ENCODE measurements at regions not wholly inside any gene's neighbourhood (a gene's known extent, or its start where the extent isn't known, plus 50 kb on each side); places are given as distances from the start of the nearest gene placed in this dataset.
"Not testable (repeated sequence)": the region's sequence is repeated elsewhere in the genome, so short reads cannot be mapped to it uniquely, and the experiment has no call there.

DNA sequence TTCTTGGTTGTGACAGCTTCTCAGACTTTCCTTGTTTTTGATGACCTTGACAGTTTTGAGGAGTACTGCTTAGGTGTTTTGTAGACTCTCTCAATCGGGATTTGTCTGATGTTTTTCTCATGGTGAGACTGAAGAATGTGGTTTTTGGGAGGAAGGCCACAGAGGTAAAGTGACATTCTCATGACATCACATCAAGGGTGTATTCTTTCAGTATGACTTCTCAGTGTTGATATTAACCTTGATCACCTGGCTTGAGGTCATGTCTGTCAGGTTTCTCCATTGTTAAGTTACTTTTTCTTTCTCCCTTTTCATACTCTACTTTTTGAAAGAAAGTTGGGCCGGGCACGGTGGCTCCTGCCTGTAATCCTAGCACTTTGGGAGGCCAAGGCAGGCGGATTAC lies 269.9 kb downstream of the ZNF37A start:
- DNase-seq = not testable (repeated sequence)

- peak; percentile 7 for DNase-seq
Measured at GRCh38 chr10:38365917-38366316, 271.8 kb downstream of the ZNF37A start.

- not testable (repeated sequence) for DNase-seq
Measured at GRCh38 chr10:38383800-38384199, 289.7 kb downstream of the ZNF37A start.

- DNase-seq = not testable (repeated sequence)
Measured at GRCh38 chr10:38386869-38387268, 292.7 kb downstream of the ZNF37A start.

DNA sequence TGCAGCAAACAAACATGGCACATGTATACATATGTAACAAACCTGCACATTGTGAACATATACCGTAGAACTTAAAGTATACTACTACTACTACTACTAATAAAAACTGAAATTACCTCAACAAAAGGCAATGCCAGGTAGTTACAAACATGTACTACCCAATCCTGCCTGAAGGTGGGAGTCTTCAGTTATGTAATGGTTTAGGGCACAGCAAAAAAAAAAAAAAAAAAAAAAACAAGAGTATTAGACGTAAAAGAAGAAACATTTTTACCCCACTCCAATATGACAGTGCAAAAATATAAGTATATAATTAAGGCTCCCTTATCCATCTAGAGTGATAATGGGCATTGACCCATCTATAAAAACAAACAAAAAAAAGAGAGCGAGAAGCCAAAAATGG lies 296.6 kb downstream of the ZNF37A start:
- not testable (repeated sequence) for DNase-seq

DNA sequence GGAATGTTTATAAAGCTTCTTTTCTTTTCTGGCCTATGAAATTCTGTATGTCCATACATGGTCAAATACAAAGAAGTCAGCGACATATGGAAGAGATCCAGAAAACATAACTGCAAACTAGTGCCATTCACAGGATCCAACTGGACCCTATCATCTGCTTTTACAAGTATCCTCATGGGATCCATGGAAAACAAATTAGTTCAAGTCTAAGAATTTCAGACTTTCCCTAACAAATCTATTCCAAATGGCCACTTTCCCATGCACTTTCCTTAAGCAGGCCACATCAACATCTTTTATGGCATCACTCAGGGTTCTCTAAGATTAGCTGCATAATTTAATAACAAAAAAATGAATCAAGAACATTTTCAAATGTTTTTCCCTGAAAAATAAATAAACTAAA lies 301.3 kb downstream of the ZNF37A start:
- DNase-seq = not testable (repeated sequence)

DNA sequence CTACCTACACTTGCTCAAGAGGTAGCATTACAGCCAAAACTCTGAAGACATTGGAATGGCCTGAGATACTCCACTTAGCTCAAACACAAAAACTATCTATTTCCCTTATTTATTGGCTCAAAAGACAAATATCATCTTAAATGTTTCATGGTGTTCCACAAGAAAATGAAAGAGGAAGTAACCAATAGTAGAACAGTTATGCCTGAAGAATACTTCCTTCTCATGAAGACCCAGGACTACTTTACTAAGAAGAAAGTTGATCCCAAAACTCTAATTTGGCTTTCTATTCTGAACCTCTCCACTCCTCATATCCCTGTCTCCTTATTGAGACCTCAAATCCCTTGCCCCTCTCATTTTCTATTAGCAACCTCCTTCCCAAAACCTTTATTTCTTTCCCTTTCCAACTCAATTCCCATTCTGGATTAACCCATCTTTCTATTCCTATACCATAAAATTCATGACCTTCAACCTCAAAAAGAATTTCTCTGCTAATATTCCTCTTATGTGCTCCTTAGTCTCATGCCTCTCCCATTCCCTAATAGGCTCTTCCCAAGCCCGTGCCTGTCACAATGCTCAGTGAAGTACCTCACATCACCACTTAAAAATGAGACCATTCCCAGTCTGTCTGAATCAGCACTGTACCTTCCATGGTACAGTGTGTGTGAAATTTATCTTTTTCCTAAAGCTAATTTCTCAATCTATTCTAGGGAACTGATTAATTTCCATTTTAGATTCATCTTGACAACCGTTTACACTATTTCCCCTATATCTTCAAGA lies 302.2 kb downstream of the ZNF37A start:
- DNase-seq = not testable (repeated sequence)

DNA sequence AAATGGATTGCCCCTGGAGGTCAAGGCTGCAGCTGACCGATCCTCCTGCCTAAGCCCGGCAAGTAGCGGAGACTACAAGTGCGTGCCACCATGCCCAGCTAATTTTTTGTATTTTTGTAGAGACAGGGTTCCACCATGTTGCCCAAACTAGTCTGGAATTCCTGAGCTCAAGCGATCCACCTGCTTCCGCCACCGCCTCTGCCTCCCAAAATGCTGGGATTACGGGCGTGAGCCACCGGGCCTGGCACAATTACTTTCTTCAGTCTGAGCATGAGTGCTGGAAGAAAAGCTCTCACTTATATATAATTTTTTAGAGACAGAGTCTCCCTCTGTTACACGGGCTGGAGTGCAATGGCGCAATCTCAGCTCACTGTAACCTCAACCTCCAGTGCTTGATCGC lies 307.4 kb downstream of the ZNF37A start:
- not testable (repeated sequence) for DNase-seq

DNA sequence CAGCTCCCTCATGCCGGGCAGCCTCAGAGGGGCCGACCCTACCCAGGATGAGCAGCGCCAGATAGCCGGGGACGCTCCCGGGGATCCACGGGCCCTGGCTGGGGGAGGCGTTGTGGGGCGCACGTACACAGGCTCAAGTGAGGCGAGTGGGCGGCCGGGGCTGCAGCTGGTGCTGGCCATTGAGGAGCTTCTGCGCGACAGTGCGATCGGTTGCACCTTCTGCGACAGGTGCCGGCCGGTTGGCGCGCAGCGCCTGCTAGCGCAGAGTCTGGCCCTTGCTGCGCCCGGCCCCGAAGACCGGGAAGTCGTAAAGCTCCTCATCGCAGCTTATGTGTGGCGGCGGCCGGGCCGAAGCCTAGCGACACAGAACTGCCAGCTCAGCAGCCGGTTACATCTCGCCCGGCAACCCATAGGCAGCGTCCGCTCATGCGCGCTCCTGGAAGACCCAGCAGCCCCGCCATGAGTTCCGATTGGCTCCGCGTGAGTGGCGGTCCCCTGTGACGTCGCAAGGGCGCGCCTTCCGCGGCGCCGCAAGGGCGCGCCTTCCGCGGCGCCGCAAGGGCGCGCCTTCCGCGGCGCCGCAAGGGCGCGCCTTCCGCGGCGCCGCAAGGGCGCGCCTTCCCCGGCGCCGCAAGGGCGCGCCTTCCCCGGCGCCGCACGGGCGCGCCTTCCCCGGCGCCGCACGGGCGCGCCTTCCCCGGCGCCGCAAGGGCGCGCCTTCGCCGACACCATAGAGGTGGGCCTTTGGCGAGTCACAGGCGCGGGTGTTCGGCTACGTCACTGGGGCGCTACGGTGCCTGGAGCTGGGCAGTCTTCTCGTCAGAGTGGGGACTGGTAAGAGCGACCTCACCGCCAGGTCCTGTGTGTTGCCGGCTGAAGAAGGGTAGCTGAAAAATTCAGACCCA lies 308.6 kb downstream of the ZNF37A start:
- peak; percentile 81 for DNase-seq

DNA sequence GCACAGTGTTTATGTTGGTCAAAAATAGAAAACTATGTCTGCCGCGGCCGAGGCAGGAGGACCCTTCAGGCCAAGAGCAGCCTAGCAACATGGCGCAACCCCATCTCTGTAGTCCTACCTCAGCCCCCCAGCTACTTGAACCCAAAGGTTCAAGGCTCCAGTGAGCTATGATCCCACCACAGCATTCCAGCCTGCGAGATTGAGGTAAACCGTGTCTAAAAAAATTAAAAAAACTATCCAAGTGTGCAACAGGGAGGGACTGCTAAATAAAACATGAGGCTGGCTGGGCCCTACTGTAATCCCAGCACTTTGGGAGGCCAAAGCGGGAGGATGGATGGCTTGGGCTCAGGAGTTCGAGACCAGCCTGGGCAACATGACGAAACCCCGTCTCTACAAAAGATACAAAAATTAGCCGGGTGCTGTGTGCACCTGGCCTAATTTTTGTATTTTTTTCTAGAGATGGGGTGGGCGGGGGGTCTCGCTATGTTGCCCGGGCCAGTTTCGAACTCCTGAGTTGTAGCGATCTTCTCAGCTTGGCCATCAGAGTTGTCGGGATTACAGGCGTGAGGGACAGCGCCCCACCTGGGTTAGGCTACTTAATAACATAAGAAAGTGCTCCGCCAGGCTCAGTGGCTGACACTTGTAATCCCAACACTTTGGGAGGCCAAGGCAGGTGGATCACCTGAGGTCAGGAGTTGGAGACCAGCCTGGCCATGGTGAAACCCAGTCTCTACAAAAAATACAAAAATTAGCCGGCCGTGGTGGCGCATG lies 309.4 kb downstream of the ZNF37A start:
- not testable (repeated sequence) for DNase-seq

GRCh38 chr10:38423634-38424033 lies 329.5 kb downstream of the ZNF37A start:
- not testable (repeated sequence) for DNase-seq

GRCh38 chr10:38430242-38430641 lies 336.1 kb downstream of the ZNF37A start:
- DNase-seq = not testable (repeated sequence)

GRCh38 chr10:38437359-38437758 lies 343.2 kb downstream of the ZNF37A start:
- not testable (repeated sequence) for DNase-seq

- not testable (repeated sequence) for DNase-seq
Measured at GRCh38 chr10:38448614-38449355, 354.6 kb downstream of the ZNF37A start.

- not testable (repeated sequence) for DNase-seq
Measured at GRCh38 chr10:38449618-38450017, 355.5 kb downstream of the ZNF37A start.

- DNase-seq = not testable (repeated sequence)
Measured at GRCh38 chr10:38450372-38451057, 356.4 kb downstream of the ZNF37A start.

DNA sequence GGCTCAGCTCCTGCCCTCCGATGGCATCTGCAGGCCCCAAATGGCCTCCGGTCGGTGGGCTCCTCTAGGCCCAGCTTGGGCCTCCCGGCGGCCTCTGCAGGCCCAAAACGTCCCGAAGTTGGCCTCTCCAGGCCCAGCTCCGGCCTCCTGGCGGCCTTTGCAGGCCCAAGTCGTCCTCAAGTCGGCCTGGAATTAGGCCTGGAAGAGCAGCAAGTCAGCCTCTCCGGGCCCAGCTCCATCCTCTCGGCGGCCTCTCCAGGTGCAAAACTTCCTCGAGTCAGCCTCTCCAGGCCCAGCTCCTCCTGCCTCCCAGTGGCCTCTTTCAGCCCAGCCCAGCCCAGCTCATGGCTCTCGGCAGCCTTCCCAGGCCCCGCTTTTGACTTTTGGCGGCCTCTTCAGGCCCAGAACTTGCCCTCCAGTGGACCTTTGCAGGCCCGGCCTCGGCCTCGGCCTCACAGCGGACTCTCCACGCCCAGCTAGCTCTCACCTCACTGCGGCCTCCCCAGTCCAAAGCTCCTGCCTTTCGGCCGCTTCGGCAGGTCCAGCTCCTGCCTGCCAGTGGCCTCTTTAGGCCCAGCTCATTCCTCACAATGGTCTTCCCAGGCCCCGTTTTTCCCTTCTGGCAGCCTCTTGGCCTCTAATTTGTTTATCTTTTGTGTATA lies 357.3 kb downstream of the ZNF37A start:
- DNase-seq = not testable (repeated sequence)

Measured in NCI-H1092 treated with DMSO at 0.1 percent for 48 hours (cell line).